ENCODE measurements at regions not wholly inside any gene's neighbourhood (a gene's known extent, or its start where the extent isn't known, plus 50 kb on each side); places are given as distances from the start of the nearest gene placed in this dataset.

DNA sequence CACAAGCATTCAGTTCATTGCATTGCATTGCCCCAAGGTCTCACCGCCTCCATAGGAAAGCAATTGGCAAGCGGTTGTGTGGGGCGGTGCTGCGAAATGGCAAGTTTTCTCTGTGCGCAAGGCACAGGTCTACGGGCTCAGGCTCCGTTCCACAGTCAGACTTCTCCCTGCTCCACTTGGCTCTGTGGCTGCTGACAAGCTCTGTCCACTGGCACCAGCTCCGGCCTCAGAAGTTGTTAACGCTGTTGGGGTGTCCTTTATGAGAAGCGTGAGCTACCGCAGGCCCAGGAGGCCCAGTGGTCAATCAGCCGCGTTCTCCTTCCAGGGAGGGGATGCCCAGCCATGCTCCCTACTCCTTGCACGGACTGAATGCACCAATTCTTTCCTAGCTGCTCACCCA, 87.0 kb upstream of the GATA6 start:
- DNase-seq (ENCODE audit: low spot score), result no peak
- H3K27me3 Mint-ChIP-seq (ENCODE audit: low read depth), result no peaks in the 10 kb centered on the region; the same call in 1 of the 2 replicates
- no peaks in the 10 kb centered on the region for H3K4me1 Mint-ChIP-seq
- H3K36me3 Mint-ChIP-seq, result no peaks in the 10 kb centered on the region
- ChIA-PET POLR2A (no interaction called here), CTCF (no interaction called here)
- H3K27ac Mint-ChIP-seq, result no peak overlapping the region
- H3K4me3 Mint-ChIP-seq, result no peak overlapping the region
- TF ChIP-seq JAZF1 (CRISPR knock-in tag; IDR thresholded peaks at IDR 0.05) (no peak), NR3C1 (CRISPR knock-in tag; conservative IDR thresholded peaks at IDR 0.05; ENCODE audit: low read depth) (no peak), CREM (CRISPR knock-in tag; IDR thresholded peaks at IDR 0.05) (no peak), ZBTB21 (CRISPR knock-in tag; IDR thresholded peaks at IDR 0.05; ENCODE audit: borderline replicate concordance) (no peak), ATF1 (CRISPR knock-in tag; IDR thresholded peaks at IDR 0.05) (no peak), CREB1 (CRISPR knock-in tag; IDR thresholded peaks at IDR 0.05) (no peak), HMGA2 (CRISPR knock-in tag; IDR thresholded peaks at IDR 0.05) (no peak), NFYB (CRISPR knock-in tag; conservative IDR thresholded peaks at IDR 0.05; ENCODE audit: low read depth) (no peak), RELA (CRISPR knock-in tag; IDR thresholded peaks at IDR 0.05; ENCODE audit: borderline replicate concordance) (no peak), ZNF138 (CRISPR knock-in tag; conservative IDR thresholded peaks at IDR 0.05) (no peak)
- TF ChIP-seq, protein P1, sequence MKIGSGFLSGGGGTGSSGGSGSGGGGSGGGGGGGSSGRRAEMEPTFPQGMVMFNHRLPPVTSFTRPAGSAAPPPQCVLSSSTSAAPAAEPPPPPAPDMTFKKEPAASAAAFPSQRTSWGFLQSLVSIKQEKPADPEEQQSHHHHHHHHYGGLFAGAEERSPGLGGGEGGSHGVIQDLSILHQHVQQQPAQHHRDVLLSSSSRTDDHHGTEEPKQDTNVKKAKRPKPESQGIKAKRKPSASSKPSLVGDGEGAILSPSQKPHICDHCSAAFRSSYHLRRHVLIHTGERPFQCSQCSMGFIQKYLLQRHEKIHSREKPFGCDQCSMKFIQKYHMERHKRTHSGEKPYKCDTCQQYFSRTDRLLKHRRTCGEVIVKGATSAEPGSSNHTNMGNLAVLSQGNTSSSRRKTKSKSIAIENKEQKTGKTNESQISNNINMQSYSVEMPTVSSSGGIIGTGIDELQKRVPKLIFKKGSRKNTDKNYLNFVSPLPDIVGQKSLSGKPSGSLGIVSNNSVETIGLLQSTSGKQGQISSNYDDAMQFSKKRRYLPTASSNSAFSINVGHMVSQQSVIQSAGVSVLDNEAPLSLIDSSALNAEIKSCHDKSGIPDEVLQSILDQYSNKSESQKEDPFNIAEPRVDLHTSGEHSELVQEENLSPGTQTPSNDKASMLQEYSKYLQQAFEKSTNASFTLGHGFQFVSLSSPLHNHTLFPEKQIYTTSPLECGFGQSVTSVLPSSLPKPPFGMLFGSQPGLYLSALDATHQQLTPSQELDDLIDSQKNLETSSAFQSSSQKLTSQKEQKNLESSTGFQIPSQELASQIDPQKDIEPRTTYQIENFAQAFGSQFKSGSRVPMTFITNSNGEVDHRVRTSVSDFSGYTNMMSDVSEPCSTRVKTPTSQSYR (CRISPR knock-in tag; IDR thresholded peaks at IDR 0.05), result no peak
- TF ChIP-seq, protein P2, sequence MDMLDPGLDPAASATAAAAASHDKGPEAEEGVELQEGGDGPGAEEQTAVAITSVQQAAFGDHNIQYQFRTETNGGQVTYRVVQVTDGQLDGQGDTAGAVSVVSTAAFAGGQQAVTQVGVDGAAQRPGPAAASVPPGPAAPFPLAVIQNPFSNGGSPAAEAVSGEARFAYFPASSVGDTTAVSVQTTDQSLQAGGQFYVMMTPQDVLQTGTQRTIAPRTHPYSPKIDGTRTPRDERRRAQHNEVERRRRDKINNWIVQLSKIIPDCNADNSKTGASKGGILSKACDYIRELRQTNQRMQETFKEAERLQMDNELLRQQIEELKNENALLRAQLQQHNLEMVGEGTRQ (CRISPR knock-in tag; IDR thresholded peaks at IDR 0.05), result no peak
- TF ChIP-seq, protein P3, sequence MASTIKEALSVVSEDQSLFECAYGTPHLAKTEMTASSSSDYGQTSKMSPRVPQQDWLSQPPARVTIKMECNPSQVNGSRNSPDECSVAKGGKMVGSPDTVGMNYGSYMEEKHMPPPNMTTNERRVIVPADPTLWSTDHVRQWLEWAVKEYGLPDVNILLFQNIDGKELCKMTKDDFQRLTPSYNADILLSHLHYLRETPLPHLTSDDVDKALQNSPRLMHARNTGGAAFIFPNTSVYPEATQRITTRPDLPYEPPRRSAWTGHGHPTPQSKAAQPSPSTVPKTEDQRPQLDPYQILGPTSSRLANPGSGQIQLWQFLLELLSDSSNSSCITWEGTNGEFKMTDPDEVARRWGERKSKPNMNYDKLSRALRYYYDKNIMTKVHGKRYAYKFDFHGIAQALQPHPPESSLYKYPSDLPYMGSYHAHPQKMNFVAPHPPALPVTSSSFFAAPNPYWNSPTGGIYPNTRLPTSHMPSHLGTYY (CRISPR knock-in tag; IDR thresholded peaks at IDR 0.05), result no peak
- TF ChIP-seq, protein P4, sequence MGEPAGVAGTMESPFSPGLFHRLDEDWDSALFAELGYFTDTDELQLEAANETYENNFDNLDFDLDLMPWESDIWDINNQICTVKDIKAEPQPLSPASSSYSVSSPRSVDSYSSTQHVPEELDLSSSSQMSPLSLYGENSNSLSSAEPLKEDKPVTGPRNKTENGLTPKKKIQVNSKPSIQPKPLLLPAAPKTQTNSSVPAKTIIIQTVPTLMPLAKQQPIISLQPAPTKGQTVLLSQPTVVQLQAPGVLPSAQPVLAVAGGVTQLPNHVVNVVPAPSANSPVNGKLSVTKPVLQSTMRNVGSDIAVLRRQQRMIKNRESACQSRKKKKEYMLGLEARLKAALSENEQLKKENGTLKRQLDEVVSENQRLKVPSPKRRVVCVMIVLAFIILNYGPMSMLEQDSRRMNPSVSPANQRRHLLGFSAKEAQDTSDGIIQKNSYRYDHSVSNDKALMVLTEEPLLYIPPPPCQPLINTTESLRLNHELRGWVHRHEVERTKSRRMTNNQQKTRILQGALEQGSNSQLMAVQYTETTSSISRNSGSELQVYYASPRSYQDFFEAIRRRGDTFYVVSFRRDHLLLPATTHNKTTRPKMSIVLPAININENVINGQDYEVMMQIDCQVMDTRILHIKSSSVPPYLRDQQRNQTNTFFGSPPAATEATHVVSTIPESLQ (CRISPR knock-in tag; IDR thresholded peaks at IDR 0.05), result no peak
- TF ChIP-seq, protein P5, sequence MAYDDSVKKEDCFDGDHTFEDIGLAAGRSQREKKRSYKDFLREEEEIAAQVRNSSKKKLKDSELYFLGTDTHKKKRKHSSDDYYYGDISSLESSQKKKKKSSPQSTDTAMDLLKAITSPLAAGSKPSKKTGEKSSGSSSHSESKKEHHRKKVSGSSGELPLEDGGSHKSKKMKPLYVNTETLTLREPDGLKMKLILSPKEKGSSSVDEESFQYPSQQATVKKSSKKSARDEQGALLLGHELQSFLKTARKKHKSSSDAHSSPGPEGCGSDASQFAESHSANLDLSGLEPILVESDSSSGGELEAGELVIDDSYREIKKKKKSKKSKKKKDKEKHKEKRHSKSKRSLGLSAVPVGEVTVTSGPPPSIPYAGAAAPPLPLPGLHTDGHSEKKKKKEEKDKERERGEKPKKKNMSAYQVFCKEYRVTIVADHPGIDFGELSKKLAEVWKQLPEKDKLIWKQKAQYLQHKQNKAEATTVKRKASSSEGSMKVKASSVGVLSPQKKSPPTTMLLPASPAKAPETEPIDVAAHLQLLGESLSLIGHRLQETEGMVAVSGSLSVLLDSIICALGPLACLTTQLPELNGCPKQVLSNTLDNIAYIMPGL (CRISPR knock-in tag; IDR thresholded peaks at IDR 0.05), result no peak
- TF ChIP-seq, protein P6, sequence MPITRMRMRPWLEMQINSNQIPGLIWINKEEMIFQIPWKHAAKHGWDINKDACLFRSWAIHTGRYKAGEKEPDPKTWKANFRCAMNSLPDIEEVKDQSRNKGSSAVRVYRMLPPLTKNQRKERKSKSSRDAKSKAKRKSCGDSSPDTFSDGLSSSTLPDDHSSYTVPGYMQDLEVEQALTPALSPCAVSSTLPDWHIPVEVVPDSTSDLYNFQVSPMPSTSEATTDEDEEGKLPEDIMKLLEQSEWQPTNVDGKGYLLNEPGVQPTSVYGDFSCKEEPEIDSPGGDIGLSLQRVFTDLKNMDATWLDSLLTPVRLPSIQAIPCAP (CRISPR knock-in tag; IDR thresholded peaks at IDR 0.05), result no peak
- TF ChIP-seq, protein P7, sequence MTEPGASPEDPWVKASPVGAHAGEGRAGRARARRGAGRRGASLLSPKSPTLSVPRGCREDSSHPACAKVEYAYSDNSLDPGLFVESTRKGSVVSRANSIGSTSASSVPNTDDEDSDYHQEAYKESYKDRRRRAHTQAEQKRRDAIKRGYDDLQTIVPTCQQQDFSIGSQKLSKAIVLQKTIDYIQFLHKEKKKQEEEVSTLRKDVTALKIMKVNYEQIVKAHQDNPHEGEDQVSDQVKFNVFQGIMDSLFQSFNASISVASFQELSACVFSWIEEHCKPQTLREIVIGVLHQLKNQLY (CRISPR knock-in tag; IDR thresholded peaks at IDR 0.05), result no peak
- TF ChIP-seq, protein P8, sequence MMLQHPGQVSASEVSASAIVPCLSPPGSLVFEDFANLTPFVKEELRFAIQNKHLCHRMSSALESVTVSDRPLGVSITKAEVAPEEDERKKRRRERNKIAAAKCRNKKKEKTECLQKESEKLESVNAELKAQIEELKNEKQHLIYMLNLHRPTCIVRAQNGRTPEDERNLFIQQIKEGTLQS (CRISPR knock-in tag; conservative IDR thresholded peaks at IDR 0.05), result no peak
- ATAC-seq, result no peak
- no peaks in the 10 kb centered on the region for H3K9me3 Mint-ChIP-seq
